A549 (cell line): ENCODE measurements at regions not wholly inside any gene's neighbourhood (a gene's known extent, or its start where the extent isn't known, plus 50 kb on each side); places are given as distances from the start of the nearest gene placed in this dataset.

Experiments used
- CBX2 ChIP-seq: fragments of 200-600 bp; sonication (generic); IDR thresholded peaks from 2 replicates; pipeline ENCODE4 v1.6.1; 2016; ENCODE audit warnings: low read depth, mild to moderate bottlenecking, borderline replicate concordance
- JUN ChIP-seq, 2 experiments: fragments of >200 bp; sonication (Bioruptor Twin); formaldehyde crosslinking; IDR thresholded peaks; 2 replicates in 1 of 2; 3 replicates in 1 of 2; pipeline ENCODE4 v1.6.1; 2016 to 2017
- MAZ ChIP-seq: fragments of 150-350 bp; IDR thresholded peaks from 2 replicates; pipeline ENCODE4 v1.6.1; 2014; ENCODE audit warnings: antibody characterized with exemption, low read depth, low read length, borderline replicate concordance
- MYC ChIP-seq: IDR thresholded peaks from 2 replicates; pipeline ENCODE4 v1.6.1; 2012; ENCODE audit warnings: mild to moderate bottlenecking, inconsistent platforms, low read length, improper control_type of control experiment, borderline replicate concordance
- NFE2L2 ChIP-seq: fragments of 150-350 bp; conservative IDR thresholded peaks from 2 replicates; pipeline ENCODE4 v1.6.1; 2014; ENCODE audit warnings: low read length
- TP53 ChIP-seq: fragments of 250-450 bp; sonication (Bioruptor Pico); IDR thresholded peaks from 2 replicates; pipeline ENCODE4 v1.5.0; 2021; ENCODE audit warnings: mild to moderate bottlenecking, moderate library complexity
- TF ChIP-seq, protein P1 (sequence below): fragments of >200 bp; sonication (Bioruptor Twin); formaldehyde crosslinking; IDR thresholded peaks from 3 replicates; pipeline ENCODE4 v1.5.1; 2016

GRCh38 chr12:25794571-25794970 is 163.9 kb upstream of the RASSF8 start:
- TF ChIP-seq JUN (IDR thresholded peaks at IDR 0.05) = no peak
- TF ChIP-seq NFE2L2 = no peak
- TF ChIP-seq, protein P1, sequence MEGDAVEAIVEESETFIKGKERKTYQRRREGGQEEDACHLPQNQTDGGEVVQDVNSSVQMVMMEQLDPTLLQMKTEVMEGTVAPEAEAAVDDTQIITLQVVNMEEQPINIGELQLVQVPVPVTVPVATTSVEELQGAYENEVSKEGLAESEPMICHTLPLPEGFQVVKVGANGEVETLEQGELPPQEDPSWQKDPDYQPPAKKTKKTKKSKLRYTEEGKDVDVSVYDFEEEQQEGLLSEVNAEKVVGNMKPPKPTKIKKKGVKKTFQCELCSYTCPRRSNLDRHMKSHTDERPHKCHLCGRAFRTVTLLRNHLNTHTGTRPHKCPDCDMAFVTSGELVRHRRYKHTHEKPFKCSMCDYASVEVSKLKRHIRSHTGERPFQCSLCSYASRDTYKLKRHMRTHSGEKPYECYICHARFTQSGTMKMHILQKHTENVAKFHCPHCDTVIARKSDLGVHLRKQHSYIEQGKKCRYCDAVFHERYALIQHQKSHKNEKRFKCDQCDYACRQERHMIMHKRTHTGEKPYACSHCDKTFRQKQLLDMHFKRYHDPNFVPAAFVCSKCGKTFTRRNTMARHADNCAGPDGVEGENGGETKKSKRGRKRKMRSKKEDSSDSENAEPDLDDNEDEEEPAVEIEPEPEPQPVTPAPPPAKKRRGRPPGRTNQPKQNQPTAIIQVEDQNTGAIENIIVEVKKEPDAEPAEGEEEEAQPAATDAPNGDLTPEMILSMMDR = no peak
- TF ChIP-seq CBX2 = no peak
- TF ChIP-seq TP53 (CRISPR knock-in tag) = no peak
- no peak for TF ChIP-seq MAZ
- no peak for TF ChIP-seq MYC
